Fibroblast of lung (primary cell): ENCODE measurements at regions not wholly inside any gene's neighbourhood (a gene's known extent, or its start where the extent isn't known, plus 50 kb on each side); places are given as distances from the start of the nearest gene placed in this dataset.

Experiments
- DNase-seq, 2 donors: peaks; one replicate each; pipeline versions ENCODE4 v3.0.0 to v3.0.0-alpha.2; 2010; ENCODE audit warnings: low read depth in 2 of 2
- H2AFZ ChIP-seq: 2 replicates; pipeline ENCODE4 v1.5.1; 2012; ENCODE audit warnings: low read length, control low read depth, inconsistent platforms
- H3K27ac ChIP-seq: 2 replicates; pipeline ENCODE4 v1.5.1; 2011; ENCODE audit warnings: low read length, control low read depth; ENCODE audit not compliant: insufficient read depth
- H3K27me3 ChIP-seq: 2 replicates; pipeline ENCODE4 v1.5.1; 2011; ENCODE audit warnings: mild to moderate bottlenecking, low read length; ENCODE audit not compliant: control insufficient read depth, insufficient read depth
- H3K36me3 ChIP-seq: 2 replicates; pipeline ENCODE4 v1.5.1; 2011; ENCODE audit warnings: low read length; ENCODE audit not compliant: control insufficient read depth, insufficient read depth
- H3K4me1 ChIP-seq: 2 replicates; pipeline ENCODE4 v1.5.1; 2011; ENCODE audit warnings: low read length; ENCODE audit not compliant: control insufficient read depth, insufficient read depth; ENCODE audit errors: extremely low read depth
- H3K4me2 ChIP-seq: 2 replicates; pipeline ENCODE4 v1.5.1; 2011; ENCODE audit warnings: low read length, control low read depth; ENCODE audit not compliant: insufficient read depth; ENCODE audit errors: extremely low read depth
- H3K4me3 ChIP-seq, 4 experiments: fragments of 200-600 bp in 1 of 4; sonication (generic) in 1 of 4; replicated peaks in 1 of 4; 2 replicates each; pipeline ENCODE4 v1.5.1; 2011 to 2016; ENCODE audit warnings: low read length in 4 of 4, low read depth in 3 of 4, mild to moderate bottlenecking in 3 of 4, control low read depth in 2 of 4, inconsistent platforms in 1 of 4, mixed read lengths in 1 of 4; ENCODE audit not compliant: insufficient read depth in 1 of 4; ENCODE audit errors: control extremely low read depth in 1 of 4
- H3K79me2 ChIP-seq: 2 replicates; pipeline ENCODE4 v1.5.1; 2012; ENCODE audit warnings: mild to moderate bottlenecking, low read length, inconsistent platforms; ENCODE audit not compliant: control insufficient read depth, insufficient read depth
- H3K9ac ChIP-seq: 2 replicates; pipeline ENCODE4 v1.5.1; 2011; ENCODE audit warnings: mild to moderate bottlenecking, low read length, control low read depth; ENCODE audit not compliant: insufficient read depth
- H3K9me3 ChIP-seq: 2 replicates; pipeline ENCODE4 v1.5.1; 2012; ENCODE audit warnings: low read depth, low read length; ENCODE audit not compliant: control insufficient read depth, insufficient read depth
- H4K20me1 ChIP-seq: 2 replicates; pipeline ENCODE4 v1.5.1; 2011; ENCODE audit warnings: low read length; ENCODE audit not compliant: control insufficient read depth, insufficient read depth; ENCODE audit errors: extremely low read depth
- CTCF ChIP-seq, 2 donors: IDR thresholded peaks in 1 of 2; conservative IDR thresholded peaks in 1 of 2; 1 replicate in 1 of 2; 2 replicates in 1 of 2; pipeline ENCODE4 v1.5.1; 2011 to 2012; ENCODE audit warnings: low read length in 2 of 2, control low read depth in 1 of 2, inconsistent platforms in 1 of 2, low read depth in 1 of 2, mild to moderate bottlenecking in 1 of 2
- EZH2 ChIP-seq: IDR thresholded peaks from 2 replicates; pipeline ENCODE4 v1.5.1; 2012; ENCODE audit warnings: low read length, control low read depth, mild to moderate bottlenecking; ENCODE audit errors: missing control alignments

- TF ChIP-seq CTCF (conservative IDR thresholded peaks at IDR 0.05 in 1 of 2, IDR thresholded peaks at IDR 0.05 in 1 of 2; ENCODE audit: low read depth in 1 of 2, low read length in 2 of 2) (no peak), EZH2 (no peak)
- no peaks in the 10 kb centered on the region for H3K4me1 ChIP-seq
- no peak overlapping the region for H3K27ac ChIP-seq
- H2AFZ ChIP-seq, result no peak overlapping the region
- H3K9ac ChIP-seq, result no peak overlapping the region
- H3K79me2 ChIP-seq, result no peaks in the 10 kb centered on the region
- no peak overlapping the region for H3K4me2 ChIP-seq
- no peak for DNase-seq
- H4K20me1 ChIP-seq, result no peaks in the 10 kb centered on the region
- no peaks in the 10 kb centered on the region for H3K36me3 ChIP-seq
- H3K9me3 ChIP-seq, result no peaks in the 10 kb centered on the region
- no peaks in the 10 kb centered on the region for H3K27me3 ChIP-seq
- H3K4me3 ChIP-seq, result no peak overlapping the region
Observed at GRCh38 chr22:49400941-49401598, 426.6 kb downstream of the BRD1 start.

GRCh38 chr22:49400136-49400940, 427.3 kb downstream of the BRD1 start:
- Histone ChIP-seq H2AFZ (no peak overlapping the region), H3K36me3 (no peaks in the 10 kb centered on the region), H3K27me3 (no peaks in the 10 kb centered on the region), H3K9ac (no peak overlapping the region), H3K9me3 (no peaks in the 10 kb centered on the region), H3K27ac (no peak overlapping the region), H3K79me2 (no peaks in the 10 kb centered on the region), H3K4me2 (no peak overlapping the region), H3K4me3 (no peak overlapping the region), H3K4me1 (no peaks in the 10 kb centered on the region), H4K20me1 (no peaks in the 10 kb centered on the region)
- no peak for TF ChIP-seq EZH2
- TF ChIP-seq CTCF (conservative IDR thresholded peaks at IDR 0.05 in 1 of 2, IDR thresholded peaks at IDR 0.05 in 1 of 2; ENCODE audit: low read depth in 1 of 2, low read length in 2 of 2), result no peak
- DNase-seq, result peak in 1 of 2 donors; percentile 1

- Histone ChIP-seq H3K27ac (no peak overlapping the region), H3K4me3 (no peak overlapping the region), H3K9ac (no peak overlapping the region), H3K4me2 (no peak overlapping the region), H3K27me3 (no peaks in the 10 kb centered on the region), H3K9me3 (no peaks in the 10 kb centered on the region), H2AFZ (no peak overlapping the region), H3K36me3 (no peaks in the 10 kb centered on the region), H3K79me2 (no peaks in the 10 kb centered on the region), H3K4me1 (no peaks in the 10 kb centered on the region), H4K20me1 (no peaks in the 10 kb centered on the region)
- DNase-seq, result no peak
- no peak for TF ChIP-seq EZH2
- TF ChIP-seq CTCF (conservative IDR thresholded peaks at IDR 0.05 in 1 of 2, IDR thresholded peaks at IDR 0.05 in 1 of 2; ENCODE audit: low read depth in 1 of 2, low read length in 2 of 2), result no peak
Observed at GRCh38 chr22:49398646-49399045, 429.0 kb downstream of the BRD1 start.
